Heart left ventricle (tissue), 13 donors: ENCODE measurements at regions not wholly inside any gene's neighbourhood (a gene's known extent, or its start where the extent isn't known, plus 50 kb on each side); places are given as distances from the start of the nearest gene placed in this dataset.
"Not testable (repeated sequence)": the region's sequence is repeated elsewhere in the genome, so short reads cannot be mapped to it uniquely, and the experiment has no call there.

Experiments
- POLR2A ChIP-seq, 2 donors: fragments of 450-650 bp; IDR thresholded peaks; one replicate each; pipeline ENCODE4 v1.6.1; 2017; ENCODE audit warnings: antibody characterized with exemption in 2 of 2, mild to moderate bottlenecking in 2 of 2, moderate library complexity in 2 of 2
- TF ChIP-seq, protein P1 (sequence below), 12 donors: fragments of 200-600 bp; sonication (generic) in 4 of 12; IDR thresholded peaks; one replicate each; pipeline versions ENCODE4 v1.5.0 to v1.8.0; 2018 to 2022; ENCODE audit warnings: antibody characterized with exemption in 12 of 12, mild to moderate bottlenecking in 5 of 12
- donor health status: ischemic (EF 13 %, LVEDD 7.1; RV severe dilation, severe dysfunction).
- donor health status: DM: no; HTN: yes; CAD: no.
- donor health status: DM: no; HTN: no; CAD: no.
- donor health status: ischemic (EF 25% LVEDD 6.9; RV normal size, moderate dysfunction).
- donor health status: ischemic (EF 25% LVEDD 5.7; RV mildly dilated, moderate dysfunction).
- donor health status: ischemic (EF 35%, LVEDD 5.7; RV mildly dilated, moderate dysfunction).
- donor health status: nonischemic (EF 11% LVEDD 7.7; RV severe dilation, severe dysfunction).
- donor health status: DM: yes; HTN: yes; CAD: no.
- donor health status: PGD.
- donor health status: ischemic (EF 29% LVEDD 5.4; RV normal size, mild dysfunction).
- donor health status: nonischemic (EF 23%, LVEDD 6.1; RV moderate dilation, normal function).

DNA sequence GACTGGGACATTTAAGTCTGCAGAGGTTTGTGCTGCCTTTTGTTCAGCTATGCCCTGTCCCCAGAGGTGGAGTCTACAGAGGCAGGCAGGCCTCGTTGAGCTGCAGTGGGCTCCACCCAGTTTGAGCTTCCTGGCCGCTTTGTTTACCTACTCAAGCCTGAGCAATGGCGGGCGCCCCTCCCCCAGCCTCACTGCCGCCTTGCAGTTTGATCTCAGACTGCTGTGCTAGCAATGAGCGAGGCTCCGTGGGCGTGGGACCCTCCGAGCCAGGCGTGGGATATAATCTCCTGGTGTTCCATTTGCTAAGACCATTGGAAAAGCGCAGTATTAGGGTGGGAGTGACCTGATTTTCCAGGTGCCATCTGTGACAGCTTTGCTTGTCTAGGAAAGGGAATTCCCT is 296.7 kb downstream of the KLF13 start:
- TF ChIP-seq, protein P1, sequence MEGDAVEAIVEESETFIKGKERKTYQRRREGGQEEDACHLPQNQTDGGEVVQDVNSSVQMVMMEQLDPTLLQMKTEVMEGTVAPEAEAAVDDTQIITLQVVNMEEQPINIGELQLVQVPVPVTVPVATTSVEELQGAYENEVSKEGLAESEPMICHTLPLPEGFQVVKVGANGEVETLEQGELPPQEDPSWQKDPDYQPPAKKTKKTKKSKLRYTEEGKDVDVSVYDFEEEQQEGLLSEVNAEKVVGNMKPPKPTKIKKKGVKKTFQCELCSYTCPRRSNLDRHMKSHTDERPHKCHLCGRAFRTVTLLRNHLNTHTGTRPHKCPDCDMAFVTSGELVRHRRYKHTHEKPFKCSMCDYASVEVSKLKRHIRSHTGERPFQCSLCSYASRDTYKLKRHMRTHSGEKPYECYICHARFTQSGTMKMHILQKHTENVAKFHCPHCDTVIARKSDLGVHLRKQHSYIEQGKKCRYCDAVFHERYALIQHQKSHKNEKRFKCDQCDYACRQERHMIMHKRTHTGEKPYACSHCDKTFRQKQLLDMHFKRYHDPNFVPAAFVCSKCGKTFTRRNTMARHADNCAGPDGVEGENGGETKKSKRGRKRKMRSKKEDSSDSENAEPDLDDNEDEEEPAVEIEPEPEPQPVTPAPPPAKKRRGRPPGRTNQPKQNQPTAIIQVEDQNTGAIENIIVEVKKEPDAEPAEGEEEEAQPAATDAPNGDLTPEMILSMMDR (IDR thresholded peaks at IDR 0.05): not testable (repeated sequence)
- not testable (repeated sequence) for TF ChIP-seq POLR2A (IDR thresholded peaks at IDR 0.05)
